ENCODE measurements at regions not wholly inside any gene's neighbourhood (a gene's known extent, or its start where the extent isn't known, plus 50 kb on each side); places are given as distances from the start of the nearest gene placed in this dataset.
"Not testable (repeated sequence)": the region's sequence is repeated elsewhere in the genome, so short reads cannot be mapped to it uniquely, and the experiment has no call there.

DNA sequence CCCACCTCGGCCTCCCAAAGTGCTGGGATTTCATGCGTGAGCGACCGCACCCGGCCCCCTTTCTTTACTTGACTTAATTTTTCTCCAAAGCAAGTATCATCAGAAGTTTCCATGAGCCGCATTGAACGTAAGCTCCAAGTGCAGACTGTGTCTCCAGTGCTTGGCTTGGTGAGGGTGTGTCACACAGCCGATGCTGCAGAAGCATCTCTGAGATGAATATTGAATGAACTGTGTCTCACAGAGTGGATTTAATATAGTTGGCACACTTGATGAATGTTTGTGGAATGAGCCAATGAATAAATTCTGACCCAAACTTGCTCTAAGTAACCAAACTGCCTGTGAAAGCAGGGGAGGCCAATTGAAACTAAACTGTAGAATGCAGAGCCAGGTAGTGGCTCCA is 159.4 kb upstream of the KBTBD8 start:
- no peak for DNase-seq (ENCODE audit: low spot score)
- no peaks in the 10 kb centered on the region for H3K9me3 ChIP-seq (ENCODE audit: low read depth)
- H3K4me2 ChIP-seq, result no peak overlapping the region
- Mint-ChIP-seq H3K9me3 (no peaks in the 10 kb centered on the region), H3K4me1 (peaks cover 7% of the 10 kb centered on the region), H3K27ac (no peak overlapping the region), H3K36me3 (no peaks in the 10 kb centered on the region), H3K4me3 (no peak overlapping the region), H3K27me3 (ENCODE audit: insufficient read depth, low read depth) (no peaks in the 10 kb centered on the region)
- no peaks in the 10 kb centered on the region for H3F3A ChIP-seq (ENCODE audit: low read depth)
- peaks cover 4% of the 10 kb centered on the region for H3K4me1 ChIP-seq
- no peak overlapping the region for H3K9ac ChIP-seq
- no peak overlapping the region for H3K4me3 ChIP-seq
- no peaks in the 10 kb centered on the region for H3K79me2 ChIP-seq (ENCODE audit: low read depth)
- no peak overlapping the region for H2AFZ ChIP-seq (replicated peaks)
- H3K27me3 ChIP-seq, result no peaks in the 10 kb centered on the region
- H3K36me3 ChIP-seq, result no peaks in the 10 kb centered on the region
- no peaks in the 10 kb centered on the region for H4K20me1 ChIP-seq (ENCODE audit: low read depth)
- no peak overlapping the region for H3K27ac ChIP-seq
- TF ChIP-seq EZH2phosphoT487 (IDR thresholded peaks at IDR 0.05), result no peak
- TF ChIP-seq EZH2 (IDR thresholded peaks at IDR 0.05), result no peak
- TF ChIP-seq, protein P1, sequence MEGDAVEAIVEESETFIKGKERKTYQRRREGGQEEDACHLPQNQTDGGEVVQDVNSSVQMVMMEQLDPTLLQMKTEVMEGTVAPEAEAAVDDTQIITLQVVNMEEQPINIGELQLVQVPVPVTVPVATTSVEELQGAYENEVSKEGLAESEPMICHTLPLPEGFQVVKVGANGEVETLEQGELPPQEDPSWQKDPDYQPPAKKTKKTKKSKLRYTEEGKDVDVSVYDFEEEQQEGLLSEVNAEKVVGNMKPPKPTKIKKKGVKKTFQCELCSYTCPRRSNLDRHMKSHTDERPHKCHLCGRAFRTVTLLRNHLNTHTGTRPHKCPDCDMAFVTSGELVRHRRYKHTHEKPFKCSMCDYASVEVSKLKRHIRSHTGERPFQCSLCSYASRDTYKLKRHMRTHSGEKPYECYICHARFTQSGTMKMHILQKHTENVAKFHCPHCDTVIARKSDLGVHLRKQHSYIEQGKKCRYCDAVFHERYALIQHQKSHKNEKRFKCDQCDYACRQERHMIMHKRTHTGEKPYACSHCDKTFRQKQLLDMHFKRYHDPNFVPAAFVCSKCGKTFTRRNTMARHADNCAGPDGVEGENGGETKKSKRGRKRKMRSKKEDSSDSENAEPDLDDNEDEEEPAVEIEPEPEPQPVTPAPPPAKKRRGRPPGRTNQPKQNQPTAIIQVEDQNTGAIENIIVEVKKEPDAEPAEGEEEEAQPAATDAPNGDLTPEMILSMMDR (IDR thresholded peaks at IDR 0.05), result no peak

DNA sequence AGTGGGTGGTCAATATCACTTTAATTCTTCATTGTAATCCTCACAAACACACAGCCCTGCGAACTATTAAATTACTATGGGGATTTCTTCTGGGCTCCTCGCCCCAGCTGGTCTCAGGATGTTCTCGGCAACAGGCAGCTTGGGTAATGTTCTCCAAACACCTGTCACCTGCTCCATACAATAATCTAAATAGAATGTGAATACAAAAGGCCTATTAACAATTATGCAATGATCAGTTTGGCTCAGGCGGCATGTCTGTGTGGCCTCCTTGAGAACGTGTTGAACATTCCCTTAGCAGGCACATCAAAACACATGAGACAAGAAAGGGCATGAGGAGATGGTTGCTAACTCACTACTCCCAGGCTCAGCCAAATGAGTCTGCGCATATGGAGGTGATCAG is 158.6 kb upstream of the KBTBD8 start:
- Mint-ChIP-seq H3K9me3 (peaks cover 5% of the 10 kb centered on the region), H3K4me3 (no peak overlapping the region), H3K4me1 (peaks cover 7% of the 10 kb centered on the region), H3K27me3 (ENCODE audit: insufficient read depth, low read depth) (no peaks in the 10 kb centered on the region), H3K36me3 (no peaks in the 10 kb centered on the region), H3K27ac (no peak overlapping the region)
- TF ChIP-seq EZH2phosphoT487 (IDR thresholded peaks at IDR 0.05), result no peak
- TF ChIP-seq, protein P1 (IDR thresholded peaks at IDR 0.05), result no peak
- TF ChIP-seq EZH2 (IDR thresholded peaks at IDR 0.05), result no peak
- Histone ChIP-seq H3K27ac (no peak overlapping the region), H3K9me3 (ENCODE audit: low read depth) (no peaks in the 10 kb centered on the region), H3K9ac (no peak overlapping the region), H3K36me3 (no peaks in the 10 kb centered on the region), H3K27me3 (no peaks in the 10 kb centered on the region), H4K20me1 (ENCODE audit: low read depth) (no peaks in the 10 kb centered on the region), H3K4me3 (no peak overlapping the region), H3K4me1 (peaks cover 4% of the 10 kb centered on the region), H3K4me2 (no peak overlapping the region), H2AFZ (replicated peaks) (no peak overlapping the region), H3F3A (ENCODE audit: low read depth) (no peaks in the 10 kb centered on the region), H3K79me2 (ENCODE audit: low read depth) (no peaks in the 10 kb centered on the region)
- no peak for DNase-seq (ENCODE audit: low spot score)

DNA sequence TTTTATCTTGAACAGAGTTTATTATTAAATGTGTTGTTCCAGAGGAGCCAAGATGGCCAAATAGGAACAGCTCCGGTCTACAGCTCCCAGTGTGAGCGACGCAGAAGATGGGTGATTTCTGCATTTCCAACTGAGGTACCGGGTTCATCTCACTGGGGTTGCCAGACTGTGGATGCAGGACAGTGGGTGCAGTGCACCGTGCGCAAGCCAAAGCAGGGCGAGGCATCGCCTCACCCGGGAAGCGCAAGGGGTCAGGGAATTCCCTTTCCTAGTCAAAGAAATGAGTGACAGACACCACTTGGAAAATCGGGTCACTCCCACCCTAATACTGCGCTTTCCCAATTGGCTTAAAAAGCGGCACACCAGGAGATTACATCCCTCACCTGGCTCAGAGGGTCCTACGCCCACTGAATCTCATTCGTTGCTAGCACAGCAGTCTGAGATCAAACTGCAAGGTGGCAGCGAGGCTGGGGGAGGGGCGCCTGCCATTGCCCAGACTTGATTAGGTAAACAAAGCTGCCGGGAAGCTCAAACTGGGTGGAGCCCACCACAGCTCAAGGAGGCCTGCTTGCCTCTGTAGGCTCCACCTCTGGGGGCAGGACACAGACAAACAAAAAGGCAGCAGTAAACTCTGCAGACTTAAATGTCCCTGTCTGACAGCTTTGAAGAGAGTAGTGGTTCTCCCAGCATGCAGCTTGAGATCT is 155.2 kb upstream of the KBTBD8 start:
- not testable (repeated sequence) for H3K9ac ChIP-seq; H3F3A ChIP-seq (ENCODE audit: low read depth); H3K4me1 Mint-ChIP-seq; H3K27ac ChIP-seq; H4K20me1 ChIP-seq (ENCODE audit: low read depth); H3K36me3 ChIP-seq; H3K36me3 Mint-ChIP-seq; H3K4me1 ChIP-seq; H3K27ac Mint-ChIP-seq; H3K4me2 ChIP-seq; H3K4me3 ChIP-seq; DNase-seq (ENCODE audit: low spot score); H3K9me3 ChIP-seq (ENCODE audit: low read depth); H3K79me2 ChIP-seq (ENCODE audit: low read depth); H3K27me3 ChIP-seq; H3K27me3 Mint-ChIP-seq (ENCODE audit: insufficient read depth, low read depth); H3K4me3 Mint-ChIP-seq
- H2AFZ ChIP-seq (replicated peaks), result peak overlapping the region; percentile 72
- peaks cover 24% of the 10 kb centered on the region for H3K9me3 Mint-ChIP-seq

DNA sequence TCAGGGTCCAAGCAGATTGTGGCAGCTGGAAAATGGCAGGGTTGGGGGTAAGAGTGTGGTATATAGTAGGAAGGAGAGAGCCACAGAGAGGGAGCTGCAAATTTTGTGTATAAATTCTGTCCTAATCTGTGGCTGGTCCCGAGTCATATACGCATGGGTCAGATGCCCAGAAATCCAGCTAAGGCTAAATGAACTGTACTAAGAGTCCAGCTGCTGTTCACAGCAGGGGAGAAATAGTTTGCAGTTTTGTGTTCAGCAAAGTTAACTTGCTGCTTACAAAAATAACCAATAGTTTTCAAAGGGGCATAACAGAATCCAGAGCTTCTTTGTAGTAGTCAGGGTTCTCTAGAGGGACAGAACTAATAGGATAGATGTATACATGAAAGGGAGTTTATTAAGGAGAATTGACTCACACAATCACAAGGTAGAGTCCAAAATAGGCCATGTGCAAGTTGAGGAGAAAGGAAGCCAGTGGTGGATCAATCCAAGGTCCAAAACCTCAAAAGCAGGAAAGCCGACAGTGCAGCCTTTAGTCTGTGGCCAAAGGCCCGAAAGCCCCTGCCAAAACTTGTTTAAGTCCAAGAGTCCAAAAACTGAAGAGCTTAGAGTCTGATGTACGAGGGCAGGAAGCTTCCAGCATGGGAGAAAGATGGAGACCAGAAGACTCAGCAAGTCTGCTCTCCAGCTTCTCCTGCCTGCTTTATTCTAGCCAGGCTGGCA is 146.1 kb upstream of the KBTBD8 start:
- Mint-ChIP-seq H3K9me3 (peaks cover 16% of the 10 kb centered on the region), H3K27me3 (ENCODE audit: insufficient read depth, low read depth) (no peaks in the 10 kb centered on the region), H3K4me3 (no peak overlapping the region), H3K4me1 (peaks cover 27% of the 10 kb centered on the region), H3K27ac (peak overlapping the region; percentile 78), H3K36me3 (peaks cover 2% of the 10 kb centered on the region)
- no peak overlapping the region for H2AFZ ChIP-seq (replicated peaks)
- no peak for DNase-seq (ENCODE audit: low spot score)
- H3K36me3 ChIP-seq, result no peaks in the 10 kb centered on the region
- H3K79me2 ChIP-seq (ENCODE audit: low read depth), result no peaks in the 10 kb centered on the region
- H3K4me1 ChIP-seq, result peaks cover 10% of the 10 kb centered on the region
- H3K4me3 ChIP-seq, result no peak overlapping the region
- H3K9me3 ChIP-seq (ENCODE audit: low read depth), result no peaks in the 10 kb centered on the region
- TF ChIP-seq EZH2phosphoT487 (IDR thresholded peaks at IDR 0.05) (no peak), EZH2 (IDR thresholded peaks at IDR 0.05) (no peak)
- TF ChIP-seq, protein P1 (IDR thresholded peaks at IDR 0.05), result no peak
- H4K20me1 ChIP-seq (ENCODE audit: low read depth), result no peaks in the 10 kb centered on the region
- no peaks in the 10 kb centered on the region for H3K27me3 ChIP-seq
- H3K9ac ChIP-seq, result no peak overlapping the region
- H3F3A ChIP-seq (ENCODE audit: low read depth), result no peaks in the 10 kb centered on the region
- no peak overlapping the region for H3K4me2 ChIP-seq
- H3K27ac ChIP-seq, result no peak overlapping the region

Measured in neural progenitor cell (in vitro differentiated cells).